GM12874 (cell line): ENCODE measurements at regions not wholly inside any gene's neighbourhood (a gene's known extent, or its start where the extent isn't known, plus 50 kb on each side); places are given as distances from the start of the nearest gene placed in this dataset.

ENCODE experiments used
- TF ChIP-seq, protein P1 (sequence below): IDR thresholded peaks from 2 replicates; pipeline ENCODE4 v1.5.1; 2011; ENCODE audit warnings: low read depth, mild to moderate bottlenecking, control low read depth, low read length, moderate library complexity; ENCODE audit not compliant: insufficient read depth

DNA sequence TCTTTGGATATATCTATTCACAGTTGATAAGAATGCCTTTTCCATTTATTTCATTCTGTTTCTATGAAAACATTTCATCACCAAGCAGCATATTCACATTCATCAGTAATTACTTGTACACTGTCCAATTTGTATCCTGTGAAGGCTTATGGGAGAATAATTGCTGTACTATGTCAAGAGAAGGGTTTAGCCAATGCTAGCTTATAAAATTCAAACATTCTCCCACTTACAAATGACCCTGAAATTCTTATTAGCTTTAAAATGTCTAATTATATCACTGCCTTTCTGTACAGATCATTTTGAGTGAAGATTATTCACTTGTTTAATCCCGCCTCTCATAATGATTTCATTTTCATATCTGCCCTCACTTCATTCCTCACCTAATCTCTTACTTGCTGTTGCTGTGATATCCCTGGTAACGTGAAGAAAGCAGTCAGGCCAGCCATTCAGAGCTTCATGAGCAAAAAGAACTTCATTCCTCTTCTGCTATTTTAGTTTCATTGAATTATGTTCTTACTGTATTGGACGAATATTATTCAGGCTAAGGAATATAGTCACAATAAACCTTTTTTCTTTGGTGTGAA lies 778.7 kb downstream of the OLFM4 start:
- TF ChIP-seq, protein P1, sequence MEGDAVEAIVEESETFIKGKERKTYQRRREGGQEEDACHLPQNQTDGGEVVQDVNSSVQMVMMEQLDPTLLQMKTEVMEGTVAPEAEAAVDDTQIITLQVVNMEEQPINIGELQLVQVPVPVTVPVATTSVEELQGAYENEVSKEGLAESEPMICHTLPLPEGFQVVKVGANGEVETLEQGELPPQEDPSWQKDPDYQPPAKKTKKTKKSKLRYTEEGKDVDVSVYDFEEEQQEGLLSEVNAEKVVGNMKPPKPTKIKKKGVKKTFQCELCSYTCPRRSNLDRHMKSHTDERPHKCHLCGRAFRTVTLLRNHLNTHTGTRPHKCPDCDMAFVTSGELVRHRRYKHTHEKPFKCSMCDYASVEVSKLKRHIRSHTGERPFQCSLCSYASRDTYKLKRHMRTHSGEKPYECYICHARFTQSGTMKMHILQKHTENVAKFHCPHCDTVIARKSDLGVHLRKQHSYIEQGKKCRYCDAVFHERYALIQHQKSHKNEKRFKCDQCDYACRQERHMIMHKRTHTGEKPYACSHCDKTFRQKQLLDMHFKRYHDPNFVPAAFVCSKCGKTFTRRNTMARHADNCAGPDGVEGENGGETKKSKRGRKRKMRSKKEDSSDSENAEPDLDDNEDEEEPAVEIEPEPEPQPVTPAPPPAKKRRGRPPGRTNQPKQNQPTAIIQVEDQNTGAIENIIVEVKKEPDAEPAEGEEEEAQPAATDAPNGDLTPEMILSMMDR = no peak

DNA sequence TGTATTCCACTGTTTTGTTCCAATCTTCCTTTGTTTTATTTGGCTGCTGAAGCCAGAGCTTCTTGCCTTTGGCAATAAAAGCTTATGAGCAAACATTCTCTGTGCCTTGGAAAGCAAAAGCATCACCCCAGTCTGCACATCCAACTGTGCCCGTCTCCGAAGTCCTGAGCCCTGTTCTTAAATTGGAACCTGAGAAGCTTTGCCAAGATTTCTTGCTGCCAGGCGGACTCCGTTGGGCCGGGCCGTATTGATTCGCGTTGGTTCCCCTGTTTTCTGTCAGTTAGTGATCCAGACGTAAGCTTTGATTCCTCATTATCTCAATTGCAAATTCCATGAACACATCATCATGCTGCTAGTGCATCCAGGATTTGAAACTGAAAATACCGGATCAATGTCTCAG lies 793.0 kb downstream of the OLFM4 start:
- TF ChIP-seq, protein P1 = no peak

DNA sequence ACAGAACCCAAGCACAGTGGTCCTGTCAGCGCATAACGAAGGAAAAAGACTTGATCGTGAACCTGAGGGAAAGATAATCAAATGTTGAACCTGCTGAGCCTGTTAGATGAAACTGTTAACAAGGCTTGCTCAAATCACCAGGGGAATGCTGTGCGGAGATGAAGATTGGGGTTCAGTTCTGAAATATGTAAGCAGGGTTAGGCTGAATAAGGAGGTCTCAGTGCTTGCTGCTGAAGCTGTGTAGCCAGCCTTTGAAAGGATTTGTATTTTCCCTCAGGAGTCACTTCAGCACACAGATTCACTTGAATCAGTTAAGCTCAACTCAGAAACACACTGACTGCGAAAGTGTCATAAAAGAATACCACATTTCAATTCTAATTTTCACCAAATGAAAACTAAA lies 793.5 kb downstream of the OLFM4 start:
- TF ChIP-seq, protein P1 = no peak

DNA sequence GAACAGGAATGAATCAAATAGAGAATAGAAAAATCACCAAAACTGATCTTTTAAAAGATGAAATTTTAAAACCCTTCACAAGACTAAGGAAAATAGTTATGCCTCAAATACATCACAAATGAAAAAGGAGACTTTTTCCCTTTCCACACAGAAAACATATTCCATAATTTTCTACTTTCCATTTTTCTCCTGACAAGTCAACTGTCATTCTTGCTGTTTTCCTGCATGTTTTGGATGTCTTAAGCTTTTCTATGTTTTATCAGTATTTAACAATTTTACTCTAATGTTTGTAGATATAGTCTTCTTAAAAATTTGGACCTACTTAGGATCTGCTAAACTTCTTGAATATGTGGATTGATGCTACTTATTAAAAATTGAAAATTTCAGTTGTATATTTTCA lies 810.8 kb downstream of the OLFM4 start:
- TF ChIP-seq, protein P1 = no peak

DNA sequence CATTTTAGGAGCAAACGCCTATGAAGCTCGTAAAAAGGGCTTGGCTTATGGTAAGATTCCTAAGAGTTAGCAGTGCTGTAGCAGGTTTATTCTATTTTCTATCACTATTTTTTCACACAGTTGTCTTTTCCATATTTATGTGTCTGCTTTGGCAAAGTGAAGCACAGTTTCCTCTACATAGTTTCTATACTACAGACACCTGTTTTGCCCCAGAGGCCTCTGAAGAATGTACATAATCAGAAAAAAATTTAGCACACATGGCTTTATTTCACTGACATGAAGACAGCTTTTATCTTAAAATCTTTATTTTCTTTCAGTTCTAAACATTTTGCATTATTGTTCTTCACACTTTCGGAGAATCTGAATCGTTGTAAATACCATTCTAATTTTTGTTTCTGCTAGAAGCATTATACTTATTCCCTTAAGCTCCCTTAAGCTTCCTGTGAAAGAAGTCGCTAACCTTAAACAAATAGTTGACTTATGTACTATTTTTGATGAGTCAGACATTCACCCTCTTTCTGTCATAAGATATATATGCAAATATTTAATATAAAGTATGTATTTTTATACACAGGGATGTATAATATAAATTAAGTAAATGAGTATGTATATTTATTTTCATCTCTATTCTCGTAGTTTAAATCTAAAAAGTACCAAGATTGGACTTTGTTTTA lies 816.0 kb downstream of the OLFM4 start:
- TF ChIP-seq, protein P1 = no peak

DNA sequence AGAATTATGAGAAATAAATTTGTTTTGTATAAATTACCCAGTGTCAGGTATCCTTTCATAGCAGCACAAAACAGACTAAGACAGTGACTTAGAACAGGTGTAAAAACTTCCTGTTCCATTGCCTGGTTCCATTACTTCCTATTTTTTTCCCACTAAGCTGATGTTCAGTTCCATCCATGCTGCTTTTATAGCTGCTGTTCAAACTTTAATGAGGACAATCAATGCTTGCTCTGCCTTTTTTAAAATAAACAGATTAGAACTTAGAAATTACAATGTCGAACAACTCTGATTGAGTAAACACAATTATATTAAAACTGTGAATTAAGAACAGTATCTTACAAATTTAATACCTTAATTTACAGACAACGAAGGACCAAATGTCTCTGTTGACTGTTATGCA lies 818.9 kb downstream of the OLFM4 start:
- TF ChIP-seq, protein P1 = no peak

DNA sequence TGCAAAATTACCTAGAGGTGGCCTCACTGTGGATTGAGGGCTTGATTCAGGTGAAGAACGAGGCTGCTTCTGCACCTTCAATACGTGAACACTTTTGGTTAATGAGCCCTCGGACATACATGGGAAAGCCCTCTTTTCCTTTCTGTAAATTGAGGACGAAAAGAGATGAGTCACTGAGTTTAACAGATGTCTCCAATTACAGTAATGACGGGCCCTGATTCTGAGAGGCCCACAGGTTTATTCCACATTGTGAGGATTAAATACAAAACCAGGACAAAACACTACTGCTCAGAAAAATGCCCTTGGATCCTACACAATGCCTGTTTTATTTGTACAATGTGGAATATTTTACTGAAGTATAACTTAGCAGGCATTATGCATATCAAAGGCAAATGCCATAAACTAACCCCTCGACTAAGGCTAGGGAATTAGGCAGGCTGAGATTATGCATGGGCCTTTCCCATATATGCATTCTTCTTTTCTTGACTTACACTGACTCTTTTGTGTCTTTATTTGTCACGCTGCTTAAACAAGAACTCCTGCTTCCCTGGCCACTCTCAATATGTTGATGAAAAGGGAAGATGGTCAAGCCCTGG lies 819.9 kb downstream of the OLFM4 start:
- TF ChIP-seq, protein P1 = no peak
